ENCODE measurements at regions not wholly inside any gene's neighbourhood (a gene's known extent, or its start where the extent isn't known, plus 50 kb on each side); places are given as distances from the start of the nearest gene placed in this dataset.

- H3K27ac ChIP-seq, result no peak overlapping the region
- no peak for TF ChIP-seq ZFX (IDR thresholded peaks at IDR 0.05; ENCODE audit: borderline replicate concordance)
- TF ChIP-seq CTCF (IDR thresholded peaks at IDR 0.05), result no peak
These were observed 116.0 kb upstream of the SLC28A3 start for GRCh38 chr9:84456527-84456926.

DNA sequence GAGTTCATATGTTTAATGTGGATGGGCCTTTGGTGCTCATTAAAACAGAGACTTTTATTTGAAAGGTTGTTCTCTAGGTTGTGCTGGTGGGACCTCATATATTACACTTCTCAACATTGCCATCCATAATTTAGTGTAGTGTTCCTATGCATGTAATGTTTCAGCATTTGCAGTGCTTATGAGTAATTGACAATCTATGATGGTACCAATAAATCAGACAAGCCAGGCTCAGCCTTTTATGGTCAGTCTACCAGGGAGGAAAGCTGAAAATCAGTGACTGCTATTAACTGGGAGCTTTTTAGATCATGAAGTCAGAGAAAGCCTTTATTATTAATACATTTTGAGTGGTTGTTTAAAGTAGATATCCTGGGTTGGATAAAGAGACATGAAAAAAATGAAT lies 120.1 kb upstream of the SLC28A3 start:
- no peak overlapping the region for H3K27ac ChIP-seq
- TF ChIP-seq ZFX (IDR thresholded peaks at IDR 0.05; ENCODE audit: borderline replicate concordance) (no peak), CTCF (IDR thresholded peaks at IDR 0.05) (no peak)

- H3K27ac ChIP-seq, result no peak overlapping the region
- no peak for TF ChIP-seq CTCF (IDR thresholded peaks at IDR 0.05)
- no peak for TF ChIP-seq ZFX (IDR thresholded peaks at IDR 0.05; ENCODE audit: borderline replicate concordance)
These were observed 122.7 kb upstream of the SLC28A3 start for GRCh38 chr9:84463272-84463671.

GRCh38 chr9:84466580-84467285 lies 126.2 kb upstream of the SLC28A3 start:
- TF ChIP-seq CTCF (IDR thresholded peaks at IDR 0.05) (no peak), ZFX (IDR thresholded peaks at IDR 0.05; ENCODE audit: borderline replicate concordance) (no peak)

DNA sequence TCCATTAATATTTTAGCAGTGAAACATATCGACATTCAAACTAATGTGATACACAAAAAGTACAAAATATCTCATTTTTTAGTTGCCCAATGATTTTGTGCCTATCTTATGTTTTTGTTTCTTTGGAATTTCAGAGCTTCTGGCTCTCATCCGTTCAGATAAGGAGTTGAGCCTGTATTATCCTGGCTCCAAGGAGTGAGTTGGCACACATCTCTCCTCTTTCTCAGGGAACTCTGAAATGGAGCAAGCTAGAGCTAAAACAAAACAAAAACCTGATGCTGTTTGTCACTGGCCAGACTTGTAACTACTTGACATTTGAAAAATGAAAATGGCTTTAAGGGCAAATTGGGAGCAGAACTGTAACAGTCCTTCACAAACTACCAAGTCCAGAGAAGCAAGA lies 131.3 kb upstream of the SLC28A3 start:
- no peak for TF ChIP-seq CTCF (IDR thresholded peaks at IDR 0.05)
- TF ChIP-seq ZFX (IDR thresholded peaks at IDR 0.05; ENCODE audit: borderline replicate concordance), result no peak
- no peak overlapping the region for H3K27ac ChIP-seq

More at GRCh38 chr9:84466580-84467285, 126.2 kb upstream of the SLC28A3 start:
- no peak overlapping the region for H3K27ac ChIP-seq

- TF ChIP-seq ZFX (IDR thresholded peaks at IDR 0.05; ENCODE audit: borderline replicate concordance) (no peak), CTCF (IDR thresholded peaks at IDR 0.05) (no peak)
- no peak overlapping the region for H3K27ac ChIP-seq
These were observed 138.4 kb upstream of the SLC28A3 start for GRCh38 chr9:84478996-84479395.

DNA sequence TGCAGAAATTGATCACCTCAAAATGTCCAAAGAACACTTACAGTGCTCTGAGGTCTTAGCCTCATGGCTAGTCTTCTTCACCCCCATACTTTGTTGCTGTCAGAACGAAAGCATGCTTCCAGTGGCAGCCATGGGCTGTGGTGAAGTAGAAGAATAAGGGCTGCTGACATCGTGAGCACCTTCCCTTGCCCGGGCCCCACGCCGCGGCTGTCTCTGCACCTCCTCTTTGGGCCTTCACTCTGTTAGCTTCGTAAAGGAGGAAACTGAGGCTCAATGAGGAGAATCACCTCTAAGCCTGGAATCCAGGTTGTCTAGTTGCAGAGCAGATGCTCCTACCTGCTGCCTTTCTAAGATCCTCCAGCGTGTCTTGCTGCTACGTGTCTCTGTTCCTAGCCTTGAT lies 139.5 kb upstream of the SLC28A3 start:
- no peak overlapping the region for H3K27ac ChIP-seq
- TF ChIP-seq ZFX (IDR thresholded peaks at IDR 0.05; ENCODE audit: borderline replicate concordance), result no peak
- TF ChIP-seq CTCF (IDR thresholded peaks at IDR 0.05), result no peak
